Daoy (cell line): ENCODE measurements at regions not wholly inside any gene's neighbourhood (a gene's known extent, or its start where the extent isn't known, plus 50 kb on each side); places are given as distances from the start of the nearest gene placed in this dataset.

Source experiments
- DNase-seq: peaks from one replicate; pipeline ENCODE4 v3.0.0-alpha.2; 2015; ENCODE audit warnings: low read depth

DNA sequence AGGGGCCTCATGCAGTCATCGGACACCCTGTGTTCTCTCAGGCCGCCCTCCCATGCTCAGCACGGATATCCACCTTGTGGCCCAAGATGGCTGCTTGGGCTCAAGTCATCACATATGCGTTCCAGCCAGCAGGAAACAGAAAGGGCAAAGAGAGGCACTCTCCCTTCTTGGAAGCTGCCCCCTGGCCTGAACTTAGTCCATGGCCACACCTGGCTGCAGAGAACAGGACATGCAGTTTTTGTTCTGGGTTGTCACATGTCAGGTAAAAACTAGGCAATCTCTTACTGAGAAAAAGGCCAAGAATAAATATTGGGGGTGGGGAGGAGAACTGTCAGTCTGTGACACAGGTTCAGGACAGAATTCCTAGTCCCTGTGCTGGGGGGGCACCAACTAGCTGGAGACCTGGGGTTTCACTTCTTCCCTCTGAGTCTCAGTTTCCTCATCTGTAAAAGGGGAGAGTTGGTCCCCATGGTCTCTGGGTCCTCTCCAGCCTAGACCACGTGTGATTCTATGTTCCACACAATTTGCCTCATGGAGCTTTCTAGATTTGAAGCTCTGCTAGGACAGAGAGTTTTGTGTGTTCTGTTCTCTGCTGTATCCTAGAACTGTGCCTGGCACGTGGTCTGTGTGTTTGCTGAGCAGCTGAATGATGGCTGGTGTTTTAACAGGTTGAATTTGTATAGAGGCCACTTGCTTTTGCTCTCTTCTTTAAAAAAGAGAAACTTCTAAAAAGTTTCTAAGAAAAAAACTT, 107.2 kb upstream of the ANO1 start:
- DNase-seq = no peak

DNA sequence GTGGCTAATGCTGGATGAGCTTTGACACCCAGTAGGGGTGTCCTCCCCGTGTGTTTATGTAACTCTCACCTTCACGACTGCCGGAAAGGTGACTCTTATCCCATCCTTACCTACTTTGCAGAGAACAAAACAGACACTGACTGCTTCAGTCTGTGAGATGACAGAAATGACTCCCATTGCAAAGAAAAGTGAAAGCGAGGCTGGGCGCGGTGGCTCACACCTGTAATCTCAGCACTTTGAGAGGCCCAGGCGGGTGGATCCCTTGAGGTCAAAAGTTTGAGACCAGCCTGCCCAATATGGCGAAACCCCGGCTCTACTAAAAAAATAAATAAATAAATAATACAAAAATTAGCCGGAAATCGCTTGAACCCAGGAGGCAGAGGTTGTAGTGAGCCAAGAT, 106.4 kb upstream of the ANO1 start:
- DNase-seq = no peak

- no peak for DNase-seq
These were observed 105.7 kb upstream of the ANO1 start for GRCh38 chr11:69972351-69972802.

GRCh38 chr11:69974528-69974927, 103.6 kb upstream of the ANO1 start:
- DNase-seq = no peak

GRCh38 chr11:69975822-69976221, 102.3 kb upstream of the ANO1 start:
- DNase-seq = no peak

DNA sequence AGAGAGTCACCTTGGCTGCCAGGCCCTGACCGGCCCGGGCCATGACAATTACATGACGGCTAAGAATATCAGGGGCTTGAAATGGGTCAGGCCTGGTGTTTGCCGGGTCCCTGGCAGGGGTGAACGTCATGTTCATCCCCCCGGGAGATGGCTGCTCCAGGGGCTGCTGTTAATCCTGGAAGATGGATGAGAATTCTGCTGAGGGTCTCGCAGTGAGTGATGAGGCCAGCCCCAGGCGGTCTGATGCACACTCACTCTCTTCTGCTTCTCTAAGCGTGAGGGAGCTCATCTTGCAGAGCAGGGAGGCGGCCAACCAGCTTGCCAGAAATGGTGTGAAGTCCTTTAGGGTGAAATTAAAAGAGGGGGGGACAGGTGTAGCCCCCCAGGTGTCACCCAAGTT, 101.3 kb upstream of the ANO1 start:
- DNase-seq = no peak

DNA sequence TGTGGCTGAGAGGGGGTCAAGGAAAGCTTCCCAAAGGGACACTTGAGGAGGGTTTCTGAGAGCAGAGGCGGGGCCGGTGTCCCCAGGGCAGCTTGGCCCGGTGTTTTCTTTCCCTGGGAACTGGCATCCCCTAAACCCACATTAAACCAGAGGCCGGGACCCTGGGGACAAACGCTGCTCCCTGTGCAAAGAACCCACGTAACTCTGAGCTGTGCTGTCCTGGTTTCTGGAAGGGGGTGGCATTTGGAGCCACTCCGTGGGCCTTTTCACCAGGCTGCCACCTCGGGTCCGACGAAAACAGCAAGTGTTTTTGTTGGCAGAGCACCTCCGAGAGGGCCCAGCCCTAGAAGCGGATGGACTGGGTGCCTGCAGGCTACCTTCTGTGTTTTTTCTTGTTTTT, 100.2 kb upstream of the ANO1 start:
- DNase-seq = no peak

GRCh38 chr11:69978841-69979614, 99.1 kb upstream of the ANO1 start:
- DNase-seq = no peak

DNA sequence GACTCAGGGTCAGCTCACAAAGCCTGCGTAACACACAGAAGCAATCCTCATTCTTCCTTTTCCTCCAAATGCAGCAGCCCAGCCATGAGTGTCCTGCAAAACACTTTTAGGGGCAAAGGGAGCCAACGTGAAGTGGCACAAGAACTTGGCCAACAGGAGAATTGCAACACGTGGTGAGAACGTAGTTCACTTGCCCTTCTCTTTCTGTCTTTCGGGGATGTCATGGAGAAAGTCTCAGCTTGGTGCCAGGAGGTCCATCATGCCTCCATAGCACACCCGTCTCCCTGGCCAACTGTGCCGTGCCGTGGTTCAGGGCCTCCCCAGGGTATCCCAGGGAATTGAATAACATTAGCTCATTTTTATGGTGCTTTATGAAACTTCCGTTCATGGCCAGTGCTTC, 98.5 kb upstream of the ANO1 start:
- DNase-seq = no peak

- DNase-seq = no peak
These were observed 96.9 kb upstream of the ANO1 start for GRCh38 chr11:69981119-69981784.

- no peak for DNase-seq
These were observed 95.2 kb upstream of the ANO1 start for GRCh38 chr11:69982690-69983570.

DNA sequence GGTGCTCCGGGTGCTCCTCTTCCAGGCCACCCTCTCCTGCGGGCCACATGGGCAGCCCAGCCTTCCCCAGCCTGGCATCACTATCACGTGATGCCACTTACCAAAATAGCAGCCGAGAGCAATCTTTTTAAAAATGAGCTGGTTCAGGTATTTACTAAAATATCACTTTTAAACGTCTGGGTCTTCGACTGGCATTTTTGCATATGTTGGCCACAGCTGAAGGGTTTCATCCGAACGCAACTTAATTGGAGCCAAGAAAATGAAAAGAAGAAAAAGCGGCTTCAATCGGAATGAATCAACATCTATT, 94.6 kb upstream of the ANO1 start:
- no peak for DNase-seq

- DNase-seq = no peak
These were observed 94.1 kb upstream of the ANO1 start for GRCh38 chr11:69983897-69984438.

DNA sequence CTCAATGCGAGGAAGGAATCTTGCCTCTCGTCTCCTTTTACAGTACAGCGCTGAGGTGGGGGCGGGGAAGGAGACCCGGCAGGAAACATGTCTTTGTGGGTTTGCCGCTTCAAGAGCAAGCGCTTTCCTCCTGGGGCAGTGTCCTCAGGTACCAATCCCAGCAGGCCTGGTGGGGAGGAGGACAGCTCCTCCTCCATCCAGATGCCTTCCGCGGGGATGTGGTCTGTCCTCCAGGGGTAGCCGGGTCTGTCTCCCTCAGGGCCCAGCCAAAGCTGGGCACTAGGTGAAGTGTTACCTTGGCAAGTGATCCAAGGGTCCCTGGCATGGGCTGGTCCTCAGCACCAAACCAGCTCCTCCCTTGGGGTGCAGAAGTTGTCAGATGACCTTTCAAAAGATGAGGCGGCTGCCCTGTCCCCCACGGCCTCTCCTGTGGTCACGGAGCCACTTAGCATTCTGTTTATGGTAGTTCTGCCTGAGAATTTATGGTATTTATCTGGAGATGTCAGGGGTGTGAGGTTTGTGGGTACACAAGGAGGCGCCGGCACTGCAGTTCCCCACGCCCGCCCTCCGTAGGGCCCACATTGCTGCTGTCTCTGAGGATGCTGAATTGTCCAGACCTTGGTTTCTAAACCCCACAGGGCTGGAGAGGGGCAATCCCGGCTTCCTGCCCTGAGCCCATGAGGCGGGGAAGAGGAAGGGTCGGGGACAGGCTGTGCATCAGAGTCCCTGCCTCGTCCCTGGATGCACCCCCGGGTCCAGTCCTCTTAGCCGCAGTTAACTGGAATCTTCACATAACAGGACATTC, 93.5 kb upstream of the ANO1 start:
- DNase-seq = no peak

DNA sequence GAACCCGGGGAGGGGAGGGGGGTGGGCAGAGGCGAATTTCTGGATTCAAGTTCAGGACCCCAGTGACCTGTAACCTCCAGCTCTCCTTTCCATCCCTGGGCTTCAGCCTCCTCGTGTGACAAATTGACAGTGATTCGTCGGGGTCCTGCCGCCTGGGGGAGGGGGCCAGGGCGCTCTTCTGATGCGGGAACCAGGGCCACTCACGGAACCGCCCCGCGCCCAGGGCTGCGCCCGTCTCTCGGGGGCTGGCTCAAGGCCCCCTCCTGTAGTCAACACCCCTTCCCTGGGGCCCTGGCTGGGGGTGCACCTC, 92.8 kb upstream of the ANO1 start:
- DNase-seq = no peak

DNA sequence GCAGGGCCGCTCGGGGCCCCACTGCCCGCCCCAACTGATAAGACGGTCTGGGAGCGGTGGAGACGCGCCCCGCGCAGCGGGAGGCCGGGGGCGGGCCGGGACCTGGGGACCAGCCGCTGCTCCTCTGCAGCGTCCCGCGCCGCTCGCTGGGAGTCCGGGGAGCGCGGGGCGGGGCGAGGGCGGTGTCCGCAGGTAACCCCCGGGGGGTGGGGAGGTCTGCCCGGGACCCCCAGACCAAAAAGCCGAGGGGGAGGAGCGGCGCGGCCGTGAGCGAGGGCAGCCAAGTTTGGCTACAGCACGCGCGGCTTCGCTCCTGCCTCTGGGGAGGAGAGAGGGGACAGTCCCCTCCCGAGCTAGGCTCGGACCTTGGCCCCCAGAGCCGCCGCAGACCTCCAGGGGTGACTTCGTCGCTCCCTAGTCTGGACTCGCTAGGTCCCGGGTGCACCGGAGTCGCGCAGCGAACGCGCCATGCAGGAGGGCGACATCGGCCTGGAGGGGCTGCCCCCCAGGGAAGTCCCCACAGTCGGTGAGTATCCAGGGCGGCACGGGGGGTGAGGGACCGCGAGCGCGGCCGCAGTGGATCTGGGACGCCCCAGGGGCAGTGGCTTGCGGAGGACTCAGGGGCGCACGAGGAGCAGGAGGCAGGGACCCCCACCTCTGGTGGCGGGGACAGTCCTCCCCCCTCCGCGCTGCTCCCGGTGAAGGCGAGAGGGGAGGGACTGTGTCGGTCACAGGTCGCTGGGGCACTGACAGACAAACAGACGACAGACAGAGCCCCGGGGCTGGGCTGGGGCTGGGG, 92.3 kb upstream of the ANO1 start:
- DNase-seq = no peak

DNA sequence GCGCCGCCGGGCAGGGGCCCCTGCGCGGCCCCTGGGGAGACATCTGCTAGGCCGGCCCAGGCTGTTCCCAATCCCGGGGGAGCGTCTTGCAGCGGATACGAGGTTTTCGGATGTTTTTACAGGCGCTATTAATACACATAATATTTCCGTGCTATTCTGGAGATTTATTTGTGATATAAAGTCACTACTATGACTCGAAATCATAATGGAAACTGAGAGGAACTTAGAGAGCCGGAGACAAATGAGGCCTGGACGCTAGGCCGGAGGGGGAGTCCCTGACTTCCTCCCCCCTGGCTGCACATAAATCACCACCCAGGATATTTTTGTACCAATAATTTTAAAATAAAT, 91.7 kb upstream of the ANO1 start:
- no peak for DNase-seq

- DNase-seq = no peak
These were observed 91.3 kb upstream of the ANO1 start for GRCh38 chr11:69986830-69987229.

- no peak for DNase-seq
These were observed 86.1 kb upstream of the ANO1 start for GRCh38 chr11:69992026-69992425.

DNA sequence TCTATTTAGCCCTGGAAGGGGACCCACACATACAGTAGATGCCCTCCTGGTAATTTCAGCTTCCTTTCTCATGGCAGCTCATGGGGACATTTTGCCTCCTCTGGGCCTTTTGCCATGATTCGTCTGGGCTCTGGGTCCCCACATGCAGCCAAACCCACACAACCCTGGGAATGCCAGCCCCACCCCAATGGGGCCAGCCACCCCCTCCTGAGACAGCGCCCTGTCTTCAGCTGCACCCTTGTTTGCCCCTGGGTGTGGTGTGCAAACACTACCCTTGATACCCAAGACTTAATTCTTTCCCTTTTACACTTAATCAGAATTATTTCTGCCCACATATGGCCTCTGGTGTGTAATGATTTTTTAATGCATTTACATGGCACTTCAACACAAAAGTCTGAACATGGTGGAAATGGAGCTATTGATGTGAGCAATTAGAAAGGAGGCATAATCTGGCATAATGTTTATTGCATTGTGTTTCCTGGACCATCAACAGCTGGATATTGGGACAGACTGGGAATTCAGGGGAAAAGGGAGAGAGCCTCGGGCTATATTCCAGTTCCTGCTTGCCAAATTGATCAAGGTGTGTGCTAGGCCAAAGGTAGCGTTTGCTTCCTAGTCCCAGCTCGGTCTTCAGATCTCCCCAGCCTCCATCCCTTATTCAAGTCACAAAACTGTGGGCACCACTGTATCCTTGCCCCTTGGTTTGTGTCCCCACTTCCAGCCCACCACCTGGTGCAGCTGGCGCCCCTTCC, 85.0 kb upstream of the ANO1 start:
- no peak for DNase-seq
